DND-41 (cell line): ENCODE measurements at regions not wholly inside any gene's neighbourhood (a gene's known extent, or its start where the extent isn't known, plus 50 kb on each side); places are given as distances from the start of the nearest gene placed in this dataset.
"Not testable (repeated sequence)": the region's sequence is repeated elsewhere in the genome, so short reads cannot be mapped to it uniquely, and the experiment has no call there.

ENCODE experiments used
- EZH2 ChIP-seq: IDR thresholded peaks from 3 replicates; pipeline ENCODE4 v1.6.1; 2012; ENCODE audit warnings: borderline replicate concordance, low read depth, mild to moderate bottlenecking, moderate library complexity, low read length, inconsistent platforms; ENCODE audit not compliant: severe bottlenecking
- TF ChIP-seq, protein P1 (sequence below): IDR thresholded peaks from 2 replicates; pipeline ENCODE4 v1.5.1; 2012; ENCODE audit warnings: borderline replicate concordance, low read length, moderate library complexity, mild to moderate bottlenecking; ENCODE audit not compliant: poor library complexity, severe bottlenecking; ENCODE audit errors: extremely low read depth

- TF ChIP-seq, protein P1, sequence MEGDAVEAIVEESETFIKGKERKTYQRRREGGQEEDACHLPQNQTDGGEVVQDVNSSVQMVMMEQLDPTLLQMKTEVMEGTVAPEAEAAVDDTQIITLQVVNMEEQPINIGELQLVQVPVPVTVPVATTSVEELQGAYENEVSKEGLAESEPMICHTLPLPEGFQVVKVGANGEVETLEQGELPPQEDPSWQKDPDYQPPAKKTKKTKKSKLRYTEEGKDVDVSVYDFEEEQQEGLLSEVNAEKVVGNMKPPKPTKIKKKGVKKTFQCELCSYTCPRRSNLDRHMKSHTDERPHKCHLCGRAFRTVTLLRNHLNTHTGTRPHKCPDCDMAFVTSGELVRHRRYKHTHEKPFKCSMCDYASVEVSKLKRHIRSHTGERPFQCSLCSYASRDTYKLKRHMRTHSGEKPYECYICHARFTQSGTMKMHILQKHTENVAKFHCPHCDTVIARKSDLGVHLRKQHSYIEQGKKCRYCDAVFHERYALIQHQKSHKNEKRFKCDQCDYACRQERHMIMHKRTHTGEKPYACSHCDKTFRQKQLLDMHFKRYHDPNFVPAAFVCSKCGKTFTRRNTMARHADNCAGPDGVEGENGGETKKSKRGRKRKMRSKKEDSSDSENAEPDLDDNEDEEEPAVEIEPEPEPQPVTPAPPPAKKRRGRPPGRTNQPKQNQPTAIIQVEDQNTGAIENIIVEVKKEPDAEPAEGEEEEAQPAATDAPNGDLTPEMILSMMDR: not testable (repeated sequence)
- TF ChIP-seq EZH2: not testable (repeated sequence)
Measured at GRCh38 chr1:186248608-186249007, 126.4 kb downstream of the TPR start.
